HG03280 (cell line): ENCODE measurements at regions not wholly inside any gene's neighbourhood (a gene's known extent, or its start where the extent isn't known, plus 50 kb on each side); places are given as distances from the start of the nearest gene placed in this dataset.

ENCODE experiments used
- ATAC-seq: cut with Tn5 transposase; IDR thresholded peaks from one replicate; pipeline ENCODE4 v1.9.1; 2021; ENCODE audit warnings: mild to moderate bottlenecking, moderate library complexity; ENCODE audit not compliant: unreplicated experiment

DNA sequence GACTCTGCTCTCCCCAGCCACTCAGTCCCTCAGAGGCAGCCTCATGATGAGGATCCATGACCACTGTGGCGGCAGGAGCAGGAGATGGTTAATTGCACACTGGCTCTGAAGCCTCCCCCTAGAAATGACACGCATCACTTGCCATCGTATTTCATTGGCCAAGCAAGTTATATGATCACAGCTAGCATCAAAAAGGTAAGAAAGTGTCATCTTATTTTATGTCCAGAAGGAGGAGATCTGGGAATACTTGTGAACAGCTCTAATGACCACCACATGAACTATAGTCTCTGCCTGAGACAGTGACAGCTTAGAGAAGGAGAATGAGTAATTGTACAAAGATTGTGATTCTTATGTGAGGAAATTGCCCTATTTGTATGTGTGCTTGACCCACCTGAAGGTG, 363.4 kb downstream of the NUAK1 start:
- no peak for ATAC-seq

DNA sequence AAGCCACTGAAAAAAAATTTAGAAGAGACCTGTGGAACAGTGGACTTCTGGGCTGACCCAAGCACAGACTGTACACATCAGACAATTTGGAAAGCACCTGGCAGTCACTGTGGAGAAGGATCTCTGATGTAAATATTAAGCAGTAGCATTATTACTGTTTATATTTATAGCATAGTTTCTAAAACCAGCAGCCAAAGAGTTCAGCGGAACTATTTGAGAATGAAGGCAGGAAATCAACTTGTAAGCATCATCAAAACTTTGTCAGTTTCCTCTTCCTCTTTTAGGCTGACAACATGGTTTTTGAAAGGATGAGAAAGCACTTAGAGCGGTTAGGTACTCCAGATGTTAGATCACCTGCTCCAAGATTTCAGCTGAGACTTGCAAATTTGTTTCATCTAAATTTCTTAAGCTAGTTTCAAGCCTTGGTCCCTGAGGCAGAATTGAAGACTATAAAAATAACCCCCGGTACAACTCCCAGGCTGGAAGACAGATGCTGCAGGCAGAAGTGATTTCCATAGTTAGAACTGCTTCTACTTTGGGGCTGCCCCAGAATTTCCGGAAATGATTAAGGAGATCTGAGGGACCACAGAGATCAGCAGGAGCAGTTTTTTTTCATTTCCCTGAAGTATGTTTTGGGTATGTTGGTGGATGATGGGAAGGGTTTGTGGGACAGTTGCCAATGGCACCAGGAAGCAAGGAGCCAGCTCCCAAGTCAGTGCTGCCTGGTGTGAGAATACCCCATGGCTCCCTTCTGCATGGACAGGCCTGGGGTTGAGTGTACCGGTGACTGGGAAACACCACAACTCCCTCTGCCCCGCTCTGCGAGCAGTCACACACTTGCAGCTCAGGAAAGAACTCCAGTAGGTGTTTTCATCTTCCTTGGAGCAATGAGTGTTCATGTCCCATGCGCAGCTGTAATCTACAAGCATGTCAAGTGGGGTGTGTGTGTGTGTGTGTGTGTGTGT, 354.5 kb downstream of the NUAK1 start:
- peak; percentile 81 for ATAC-seq

DNA sequence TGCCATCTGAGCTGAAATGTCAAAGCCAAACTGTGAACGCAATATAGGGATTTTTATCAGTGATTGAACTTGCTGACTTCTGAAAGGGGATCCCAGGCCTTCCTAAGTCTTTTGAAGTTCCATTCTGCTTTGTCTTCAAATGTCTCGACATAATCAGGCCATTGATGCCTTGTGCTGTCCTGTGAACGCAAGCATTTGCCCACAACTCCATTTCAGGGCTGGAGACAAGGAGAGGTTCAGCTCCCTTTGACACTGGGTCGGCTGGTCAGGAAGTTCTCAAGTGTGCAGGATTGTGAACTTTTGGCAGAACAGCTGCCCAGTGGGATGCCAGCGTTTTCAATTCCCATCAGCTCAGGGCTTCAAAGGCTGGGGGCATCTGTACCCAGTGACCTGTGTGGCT, 345.3 kb downstream of the NUAK1 start:
- ATAC-seq: no peak

DNA sequence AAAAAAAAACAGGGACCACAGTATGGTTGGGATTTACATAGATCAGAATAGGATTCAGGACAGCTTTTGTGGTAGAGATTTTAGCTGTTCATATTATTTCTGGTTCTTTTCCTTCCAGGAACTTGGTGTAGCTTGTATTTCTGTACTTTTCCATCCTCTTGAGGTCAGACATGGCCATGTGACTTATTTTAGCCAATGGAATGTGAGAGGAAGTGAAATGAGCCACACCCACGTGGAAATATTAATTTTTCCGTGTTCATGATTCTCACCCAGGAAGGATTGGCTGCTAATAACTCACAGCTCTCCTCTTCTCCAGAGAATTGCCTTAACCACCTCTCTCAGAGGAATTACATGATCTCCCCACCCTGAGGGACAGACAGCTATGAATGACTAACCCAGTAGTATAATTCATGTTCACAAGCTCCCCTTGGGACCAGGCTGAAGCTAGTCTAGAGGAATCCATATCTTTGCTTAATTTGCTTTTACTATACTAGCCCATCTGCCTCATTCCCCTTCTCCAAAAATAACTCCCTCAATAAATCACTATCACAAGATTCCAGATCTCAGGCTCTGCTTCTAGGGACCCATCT, 340.4 kb downstream of the NUAK1 start:
- ATAC-seq: no peak

DNA sequence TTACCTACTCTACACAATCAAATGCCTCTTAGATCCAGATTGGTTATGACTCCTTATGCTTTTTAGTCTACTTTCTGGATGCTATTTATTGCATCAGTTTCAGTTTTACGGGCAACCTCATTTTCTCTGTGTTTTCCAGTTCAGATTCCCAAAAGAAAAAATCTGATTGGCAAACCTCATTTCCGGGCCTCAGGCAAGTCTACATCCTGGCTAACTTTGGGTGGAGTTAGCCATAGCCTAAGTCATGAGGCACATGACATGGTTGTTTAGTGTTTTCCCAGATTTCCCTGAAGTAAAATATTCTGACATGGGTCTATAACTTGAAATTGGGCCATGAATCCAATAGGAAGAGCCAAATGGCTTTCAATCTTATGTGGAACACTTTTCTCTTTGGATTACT, 339.7 kb downstream of the NUAK1 start:
- no peak for ATAC-seq

DNA sequence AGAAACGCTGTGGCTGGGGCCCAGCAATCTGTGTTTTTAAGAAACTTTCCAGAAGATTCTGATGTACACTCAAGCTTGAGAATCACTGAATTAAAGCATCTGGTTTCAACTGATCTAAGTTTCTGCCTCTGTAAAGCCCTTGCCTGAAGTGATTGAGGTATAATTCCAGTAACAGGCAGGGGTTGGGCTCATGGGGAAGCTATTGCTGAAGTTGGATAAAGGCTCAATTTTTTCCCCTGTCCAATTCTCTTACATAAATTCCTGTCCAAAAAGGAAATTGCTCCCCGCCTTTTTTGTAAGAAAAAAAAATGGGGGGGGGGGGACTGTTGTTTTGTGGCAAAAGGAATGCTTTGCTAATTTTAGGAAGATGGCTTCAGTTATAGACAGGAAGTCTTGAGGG, 337.4 kb downstream of the NUAK1 start:
- ATAC-seq: no peak

DNA sequence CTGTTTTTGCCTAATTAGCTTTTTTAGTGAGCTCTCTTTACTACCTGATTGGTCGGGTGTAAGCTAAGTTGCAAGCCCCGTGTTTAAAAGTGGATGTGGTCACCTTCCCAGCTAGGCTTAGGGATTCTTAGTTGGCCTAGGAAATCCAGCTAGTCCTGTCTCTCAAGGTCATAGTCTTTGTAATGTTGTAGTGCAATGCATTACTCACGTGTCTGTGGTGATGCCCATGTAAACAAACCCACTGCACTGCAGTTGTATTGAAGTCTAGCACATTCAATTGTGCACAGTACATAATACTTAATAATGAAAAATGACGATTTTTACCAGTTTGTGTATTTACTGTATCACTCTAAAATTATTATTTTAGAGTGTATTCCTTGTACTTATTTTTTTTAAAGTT, 335.5 kb downstream of the NUAK1 start:
- ATAC-seq: no peak

DNA sequence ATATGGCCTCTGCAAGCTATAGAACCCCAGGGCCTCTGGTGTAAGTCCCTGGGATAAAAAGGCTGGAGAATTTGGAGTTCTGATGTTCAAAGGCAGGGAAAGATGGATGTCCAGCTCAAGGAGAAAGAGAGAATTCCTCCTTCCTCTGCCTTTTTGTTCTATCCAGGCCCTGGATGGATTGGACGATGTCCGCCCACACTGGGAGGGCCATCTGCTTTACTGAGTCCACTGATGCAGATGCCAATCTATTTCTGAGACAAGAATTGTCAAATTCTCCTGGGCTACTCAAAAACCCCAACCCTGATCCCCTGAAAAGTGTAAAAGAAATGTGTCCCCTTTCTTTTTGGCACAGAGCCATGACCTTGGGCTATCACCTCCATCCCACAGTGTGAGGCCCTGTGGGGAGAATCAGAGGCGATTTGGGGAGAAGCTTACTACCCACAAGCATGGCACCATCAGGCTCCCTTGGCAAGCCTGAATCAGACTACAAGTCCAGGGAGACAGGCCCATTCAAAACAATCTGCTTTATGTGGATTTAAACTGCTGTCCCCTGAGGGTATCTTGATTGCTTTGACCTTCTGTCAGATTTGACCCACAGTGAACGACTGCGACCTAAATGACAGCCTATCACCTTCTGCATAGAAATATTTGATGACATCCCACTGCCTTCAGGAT, 334.0 kb downstream of the NUAK1 start:
- ATAC-seq: no peak

DNA sequence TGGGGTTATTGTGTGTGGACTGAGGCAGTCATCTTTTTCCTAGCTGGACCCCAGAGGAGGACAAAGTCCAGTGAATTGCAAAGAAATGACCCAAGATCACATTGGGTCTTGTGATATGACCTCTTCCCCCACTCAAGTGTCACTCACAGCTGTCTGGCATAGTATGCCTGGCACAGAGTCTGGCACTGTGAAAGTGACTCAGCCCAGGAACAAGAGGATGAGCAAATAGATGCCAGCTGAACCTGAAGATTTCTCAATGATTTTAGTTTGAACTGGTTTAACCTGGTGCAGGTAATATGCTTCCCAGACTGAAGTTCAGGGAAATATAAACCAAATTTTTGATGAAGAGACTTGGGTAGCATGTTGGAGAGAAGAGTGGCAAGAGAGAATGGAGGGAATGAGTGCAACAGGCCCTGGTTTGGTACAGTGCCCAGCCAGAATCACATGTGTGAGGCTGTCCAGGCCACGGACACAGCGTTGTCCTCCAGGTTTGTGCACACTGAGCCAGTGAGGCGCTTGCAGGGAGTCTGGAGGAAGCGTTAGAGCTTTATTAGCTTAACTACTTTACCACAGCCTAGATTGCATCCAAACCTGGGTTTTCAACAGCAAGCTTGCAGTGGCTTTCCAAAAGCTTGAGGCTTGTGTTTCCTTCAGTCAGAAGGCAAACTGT, 332.9 kb downstream of the NUAK1 start:
- no peak for ATAC-seq

DNA sequence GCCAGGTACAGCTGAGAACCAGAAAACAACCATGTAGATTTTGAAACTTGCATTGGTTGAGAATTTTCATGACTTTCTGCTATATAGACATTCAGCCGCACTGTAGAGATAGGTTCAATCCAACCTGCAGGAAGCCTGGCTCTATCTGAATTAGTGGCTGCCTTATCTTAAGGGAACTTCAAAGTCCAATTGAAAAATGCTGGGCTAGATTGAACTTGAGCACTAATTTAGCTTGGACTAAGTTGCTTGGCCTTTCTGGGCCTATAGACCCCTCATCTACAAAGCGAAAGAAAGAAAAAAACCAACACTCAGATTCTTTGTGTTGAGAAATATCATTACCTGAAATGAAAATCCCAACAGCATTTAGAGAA, 332.4 kb downstream of the NUAK1 start:
- no peak for ATAC-seq

DNA sequence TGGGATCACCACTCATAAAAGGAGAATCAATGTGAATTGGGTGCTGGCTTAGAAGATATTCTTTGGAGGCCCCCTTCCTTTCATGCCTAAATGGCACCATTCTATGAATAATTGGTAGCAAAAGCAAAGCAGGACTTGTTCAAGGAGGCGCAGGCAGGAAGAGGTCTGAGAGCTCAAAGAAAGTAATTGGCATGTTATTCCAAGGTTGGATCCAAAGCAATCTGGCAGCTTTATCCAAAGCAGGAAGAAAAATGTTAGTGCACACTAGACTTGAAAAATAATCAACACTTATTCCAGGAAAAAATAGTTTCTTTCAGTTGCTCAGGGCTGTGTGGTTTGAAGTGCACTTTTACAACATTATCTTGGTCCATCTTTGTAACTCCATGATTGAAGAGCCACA, 326.4 kb downstream of the NUAK1 start:
- ATAC-seq: no peak

DNA sequence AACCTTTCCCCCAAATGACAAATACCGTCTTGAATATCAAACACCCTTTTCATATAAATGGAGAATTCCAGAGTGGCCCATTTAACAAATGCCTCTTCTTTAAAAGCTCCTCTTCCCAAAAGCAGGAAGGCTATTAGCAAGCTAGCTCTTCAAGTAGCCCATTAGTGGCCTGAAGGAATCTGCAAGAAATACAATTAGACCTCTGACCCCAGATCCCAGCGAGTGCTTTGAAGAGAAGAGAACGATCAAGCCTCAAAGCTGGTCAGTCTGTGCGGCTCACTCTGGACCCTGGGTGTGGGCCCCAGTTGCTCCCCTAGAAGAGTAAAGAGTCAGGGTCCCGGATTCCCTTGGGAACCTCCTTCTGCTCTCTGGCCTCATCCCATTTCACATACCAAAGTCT, 325.6 kb downstream of the NUAK1 start:
- ATAC-seq: no peak

DNA sequence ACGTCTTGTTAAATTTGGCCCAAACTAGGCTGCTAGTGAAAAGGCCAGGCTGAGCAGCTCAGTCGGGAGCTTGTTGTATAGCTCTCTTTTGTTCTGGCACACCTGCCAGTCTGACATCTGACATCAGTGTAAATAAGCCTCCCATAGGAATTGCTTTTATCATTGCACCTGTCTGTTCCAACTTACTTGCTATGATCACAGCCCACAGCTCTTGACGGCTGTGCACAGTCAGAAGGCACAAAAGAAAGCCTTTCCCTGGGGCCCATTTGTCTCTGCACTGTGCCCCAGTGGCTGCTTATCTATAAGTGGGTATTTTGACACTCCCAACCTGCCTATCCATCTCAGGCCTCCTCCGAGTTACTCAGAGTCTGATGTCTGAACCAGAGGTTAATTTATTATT, 324.5 kb downstream of the NUAK1 start:
- ATAC-seq: no peak

DNA sequence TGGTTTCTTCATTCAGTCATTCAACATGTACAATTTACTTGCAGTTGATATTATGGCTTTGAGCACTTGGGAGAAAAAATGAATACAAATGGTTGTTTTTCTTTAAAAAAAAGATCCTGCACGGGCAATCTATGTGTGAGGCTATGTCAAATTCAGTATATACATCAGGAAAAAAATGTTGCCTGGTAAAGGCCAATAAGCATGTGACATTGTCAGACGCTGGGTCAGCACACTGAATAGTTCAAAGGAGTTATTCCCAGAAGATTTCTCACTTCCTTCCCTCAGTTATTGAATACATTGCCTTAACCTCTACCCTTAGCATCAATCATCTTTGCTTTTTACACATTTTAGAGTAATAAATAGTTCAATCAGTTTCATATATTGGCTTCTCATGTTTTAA, 319.2 kb downstream of the NUAK1 start:
- no peak for ATAC-seq

DNA sequence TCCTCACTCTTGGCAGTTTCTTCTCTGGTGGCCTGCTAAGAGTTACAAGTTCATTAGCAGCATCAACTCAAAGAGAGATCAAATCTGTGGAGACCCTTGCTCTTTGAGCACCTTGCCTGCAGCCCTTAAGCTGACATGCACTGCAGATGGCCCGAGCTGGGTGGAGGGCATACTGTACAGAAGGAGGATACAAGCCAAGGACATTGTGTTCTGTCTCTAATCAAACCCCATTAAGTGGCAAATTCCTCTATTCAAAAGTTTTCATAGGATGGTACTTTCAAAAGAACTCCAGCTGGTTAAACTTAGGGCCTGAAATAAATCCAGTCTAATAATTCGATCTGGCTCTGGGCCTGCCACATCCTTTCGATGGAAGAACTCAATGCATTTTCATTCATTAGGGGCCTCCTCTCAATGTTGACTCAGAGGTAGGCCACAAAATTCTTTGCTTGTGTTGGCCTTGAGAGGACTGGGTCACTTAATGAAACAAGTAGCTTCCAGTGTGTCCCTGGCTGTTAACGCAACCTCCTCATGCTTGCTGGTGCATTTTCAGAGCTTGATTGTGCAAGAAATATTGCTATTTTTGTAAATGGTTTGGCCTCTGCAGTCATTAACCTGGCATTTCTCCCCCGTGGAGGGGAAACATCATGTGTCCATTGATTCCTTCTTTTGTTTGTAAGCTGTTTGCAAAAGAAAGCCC, 318.2 kb downstream of the NUAK1 start:
- no peak for ATAC-seq

DNA sequence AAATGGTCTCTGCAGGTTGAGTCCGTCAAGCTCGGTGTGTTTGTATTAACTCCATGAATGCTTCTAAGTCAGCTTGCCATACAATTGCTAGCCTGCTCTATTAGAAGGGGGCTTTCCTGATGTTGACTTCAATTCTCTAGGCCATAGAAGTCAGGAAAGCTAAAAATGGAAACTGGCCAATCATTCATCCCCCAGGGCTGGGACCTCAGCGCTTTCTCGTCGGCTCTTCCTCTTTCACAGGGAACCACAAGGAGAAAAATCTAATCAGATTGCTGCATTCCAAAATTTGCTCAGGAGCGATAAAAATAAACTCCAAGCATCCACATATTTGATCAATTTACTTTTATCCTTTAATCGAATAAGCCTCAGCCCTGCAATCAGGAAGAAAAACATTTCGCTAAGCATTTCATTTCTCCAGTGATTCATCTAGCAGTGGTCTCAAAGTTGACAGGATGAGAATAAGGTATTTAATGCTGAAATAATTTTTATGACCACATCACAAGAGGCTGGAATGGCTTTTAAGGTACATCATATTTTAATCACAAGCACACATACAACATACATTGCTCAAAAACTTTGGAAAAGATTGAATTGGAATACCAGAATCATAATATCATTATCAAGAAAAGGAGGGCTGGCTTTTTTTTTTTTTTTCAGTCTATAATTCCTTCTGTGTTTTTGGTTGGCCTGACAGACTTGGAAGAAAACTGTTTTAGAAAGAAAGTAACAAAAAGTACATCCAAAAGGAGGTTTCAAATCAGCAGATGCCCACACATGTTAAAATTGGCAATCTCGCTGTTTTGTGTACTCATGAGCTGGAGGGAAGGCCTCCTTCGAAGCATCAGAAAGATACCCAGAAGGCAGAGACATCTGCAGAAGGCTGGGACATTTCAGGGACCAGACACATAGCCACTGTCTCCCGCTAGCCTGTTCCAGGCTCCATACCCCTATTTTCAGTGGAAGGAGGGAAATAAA, 316.3 kb downstream of the NUAK1 start:
- ATAC-seq: no peak

DNA sequence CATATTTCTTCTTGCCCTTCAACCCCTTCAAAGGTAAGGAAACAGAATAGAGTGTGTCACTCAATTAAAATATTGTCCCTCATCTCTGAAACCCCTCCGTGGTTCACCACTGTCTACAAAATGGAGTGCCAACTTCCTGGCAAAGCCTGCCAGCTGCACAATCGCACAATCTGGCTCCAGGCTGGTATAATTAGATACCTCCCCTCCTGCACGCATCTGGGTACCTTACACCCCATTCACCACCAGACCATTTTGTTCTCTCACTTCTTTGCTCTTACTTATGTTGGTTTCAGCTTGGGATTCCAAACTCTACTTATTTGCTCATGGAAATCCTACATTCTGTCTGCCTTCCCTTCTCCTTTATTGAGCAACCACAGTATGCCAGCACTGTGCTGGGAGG, 314.9 kb downstream of the NUAK1 start:
- no peak for ATAC-seq

DNA sequence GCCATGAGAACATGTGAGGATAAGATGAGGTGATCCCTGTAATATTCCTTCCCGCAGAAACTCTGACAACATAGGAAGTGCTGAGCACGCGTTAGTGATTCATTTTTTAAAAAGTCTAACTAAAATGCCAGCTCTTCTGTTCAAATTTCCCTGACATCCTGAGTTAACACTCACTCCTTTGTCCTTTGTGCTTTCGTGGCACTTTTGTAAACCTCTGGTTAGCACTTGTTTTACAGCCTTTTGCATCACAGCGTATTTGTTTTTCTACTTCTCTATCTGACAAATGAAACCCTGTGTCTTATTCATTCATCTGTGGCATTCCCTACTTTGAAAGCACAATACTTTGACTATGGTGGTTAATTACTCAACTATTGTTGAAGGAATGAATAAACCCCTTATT, 313.6 kb downstream of the NUAK1 start:
- no peak for ATAC-seq

DNA sequence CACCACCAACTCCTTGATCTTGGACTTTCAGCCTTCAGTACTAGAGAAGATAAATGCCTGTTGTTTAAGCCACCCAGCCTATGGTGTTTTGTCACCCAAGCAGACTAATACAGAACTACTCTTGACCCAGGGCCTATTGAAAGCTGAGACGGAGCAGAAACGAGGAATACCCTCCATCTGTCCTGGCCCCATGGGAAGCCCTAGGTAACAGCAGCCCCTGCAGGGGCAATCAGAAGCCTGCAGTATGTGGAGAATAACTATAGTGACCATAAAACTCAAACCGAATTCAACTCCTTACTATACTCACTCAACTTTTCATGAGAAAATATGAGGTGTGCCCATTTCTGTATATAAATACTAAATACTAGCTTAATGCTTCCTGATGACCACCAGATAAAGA, 307.4 kb downstream of the NUAK1 start:
- no peak for ATAC-seq

DNA sequence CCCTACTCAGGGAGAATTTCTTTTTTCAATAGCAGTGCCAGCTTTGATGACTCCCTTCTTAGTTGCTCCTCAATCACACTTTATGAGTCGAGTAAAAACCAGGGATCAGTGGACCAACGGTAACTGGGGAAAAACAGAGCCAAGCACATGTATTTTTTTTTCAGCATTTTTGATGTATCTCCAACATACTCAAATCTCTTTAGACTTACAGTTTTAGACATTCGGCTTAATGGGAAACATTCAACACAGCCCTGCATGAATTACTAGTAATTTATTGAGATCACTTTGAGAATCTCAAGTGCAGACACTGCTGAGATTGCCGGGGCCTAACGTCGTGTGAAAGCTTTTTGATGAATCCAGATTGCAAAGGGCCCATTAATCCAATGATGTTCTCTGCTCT, 306.7 kb downstream of the NUAK1 start:
- no peak for ATAC-seq
